ENCODE measurements at regions not wholly inside any gene's neighbourhood (a gene's known extent, or its start where the extent isn't known, plus 50 kb on each side); places are given as distances from the start of the nearest gene placed in this dataset.

DNA sequence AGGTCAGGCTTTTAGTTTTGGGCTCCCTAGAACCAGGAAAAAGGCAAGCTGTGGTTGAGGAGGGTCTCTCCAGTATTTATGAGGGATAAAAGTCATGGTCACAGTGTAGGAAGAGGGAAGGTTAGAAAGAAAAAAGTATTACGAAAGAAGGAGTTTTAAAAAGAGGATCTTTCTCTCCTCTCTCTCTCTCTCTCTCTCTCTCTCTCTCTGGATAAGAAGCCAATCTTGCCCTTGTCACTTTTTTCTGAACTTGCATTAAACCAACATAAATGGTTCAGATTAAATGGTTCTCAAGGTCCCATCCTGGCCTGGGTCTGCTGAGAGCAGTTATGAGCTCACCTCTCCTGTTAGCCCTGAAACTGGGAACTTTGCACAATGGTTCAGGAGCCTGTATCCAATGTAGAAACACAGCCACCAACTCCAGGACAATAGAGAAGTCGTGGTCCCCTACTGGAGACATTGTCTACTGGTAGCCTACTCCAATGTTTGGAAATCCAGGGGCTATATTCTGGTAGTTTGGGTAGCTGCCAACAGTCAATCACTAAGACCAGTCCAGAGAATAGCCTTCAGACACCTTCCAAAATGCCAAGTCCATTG, 131.9 kb downstream of the DAD1 start:
- no peak for DNase-seq (ENCODE audit: low spot score)
- no peak for FAIRE-seq

GRCh38 chr14:22456421-22456820, 132.6 kb downstream of the DAD1 start:
- no peak for DNase-seq (ENCODE audit: low spot score)
- FAIRE-seq: no peak

GRCh38 chr14:22452330-22452729, 136.7 kb downstream of the DAD1 start:
- DNase-seq (ENCODE audit: low spot score) (no peak), FAIRE-seq (no peak)

- DNase-seq (ENCODE audit: low spot score) (no peak), FAIRE-seq (no peak)
These were observed 138.8 kb downstream of the DAD1 start for GRCh38 chr14:22450266-22450665.

DNA sequence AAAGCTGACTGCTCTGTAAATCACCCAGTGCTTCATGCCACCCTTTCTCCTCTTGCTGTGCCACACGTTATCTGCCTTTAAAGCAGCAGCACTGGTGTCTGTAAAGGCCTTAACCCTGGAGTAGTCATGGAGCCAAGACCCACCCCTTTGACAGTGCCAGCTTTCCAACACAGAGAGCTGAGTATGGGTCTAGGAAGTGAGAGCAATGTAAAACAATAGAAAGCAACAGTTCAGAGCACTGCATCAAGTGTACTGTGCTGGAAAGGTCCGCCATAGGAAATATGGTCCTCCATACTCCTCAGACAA, 139.5 kb downstream of the DAD1 start:
- FAIRE-seq: no peak
- DNase-seq (ENCODE audit: low spot score): no peak

- no peak for DNase-seq (ENCODE audit: low spot score)
- FAIRE-seq: no peak
These were observed 140.0 kb downstream of the DAD1 start for GRCh38 chr14:22448905-22449599.

DNA sequence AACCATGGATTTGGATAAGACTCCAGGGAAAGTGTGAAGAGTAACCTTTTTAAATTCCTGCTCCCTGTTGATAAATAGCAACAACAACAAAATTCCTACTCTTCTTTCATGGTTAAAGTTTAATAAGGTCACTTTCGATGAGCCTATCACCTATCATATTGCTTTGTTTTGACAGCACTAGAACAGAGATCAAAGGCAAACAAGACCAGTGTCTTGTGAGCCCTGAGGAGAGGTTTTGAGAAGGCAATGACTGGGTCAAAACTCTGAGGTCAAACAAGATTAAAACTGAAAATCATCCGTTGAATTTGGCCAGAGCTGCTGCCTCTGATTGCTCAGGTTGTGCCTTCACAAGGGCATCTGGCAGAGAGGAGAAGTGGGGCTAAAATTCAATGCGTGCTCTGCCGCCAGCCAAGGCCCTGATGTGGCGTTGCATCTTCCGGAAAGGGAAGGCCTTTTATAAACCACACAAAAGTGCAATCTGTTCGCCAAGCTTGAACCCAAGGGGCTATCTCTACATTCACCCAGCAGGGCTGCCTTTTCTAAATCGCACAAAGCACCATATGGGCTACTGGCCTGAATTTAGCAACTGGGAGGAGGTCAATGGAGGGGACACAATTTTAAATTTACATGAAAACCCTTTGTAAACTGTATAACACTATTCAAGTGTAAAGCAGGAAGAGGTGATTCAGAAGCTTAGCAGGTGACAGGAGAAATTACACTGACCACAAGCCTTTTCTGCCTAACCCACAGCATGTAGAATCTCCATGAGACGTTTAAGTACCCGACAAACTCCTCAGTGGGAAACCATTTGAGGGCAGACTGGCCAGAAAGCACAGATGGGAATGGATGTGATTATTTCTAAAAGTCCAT, 140.8 kb downstream of the DAD1 start:
- DNase-seq (ENCODE audit: low spot score): peak; percentile 4
- FAIRE-seq: no peak

GRCh38 chr14:22438742-22439141, 150.3 kb downstream of the DAD1 start:
- no peak for FAIRE-seq
- DNase-seq (ENCODE audit: low spot score): no peak

GRCh38 chr14:22434901-22435550, 154.0 kb downstream of the DAD1 start:
- no peak for FAIRE-seq

GRCh38 chr14:22434030-22434429, 155.0 kb downstream of the DAD1 start:
- DNase-seq (ENCODE audit: low spot score) (no peak), FAIRE-seq (no peak)

More at GRCh38 chr14:22434901-22435550, 154.0 kb downstream of the DAD1 start:
- DNase-seq (ENCODE audit: low spot score): no peak

GRCh38 chr14:22433069-22433468, 156.0 kb downstream of the DAD1 start:
- DNase-seq (ENCODE audit: low spot score): no peak
- no peak for FAIRE-seq

GRCh38 chr14:22432348-22432976, 156.6 kb downstream of the DAD1 start:
- peak; percentile 93 for FAIRE-seq
- peak; percentile 85 for DNase-seq (ENCODE audit: low spot score)

DNA sequence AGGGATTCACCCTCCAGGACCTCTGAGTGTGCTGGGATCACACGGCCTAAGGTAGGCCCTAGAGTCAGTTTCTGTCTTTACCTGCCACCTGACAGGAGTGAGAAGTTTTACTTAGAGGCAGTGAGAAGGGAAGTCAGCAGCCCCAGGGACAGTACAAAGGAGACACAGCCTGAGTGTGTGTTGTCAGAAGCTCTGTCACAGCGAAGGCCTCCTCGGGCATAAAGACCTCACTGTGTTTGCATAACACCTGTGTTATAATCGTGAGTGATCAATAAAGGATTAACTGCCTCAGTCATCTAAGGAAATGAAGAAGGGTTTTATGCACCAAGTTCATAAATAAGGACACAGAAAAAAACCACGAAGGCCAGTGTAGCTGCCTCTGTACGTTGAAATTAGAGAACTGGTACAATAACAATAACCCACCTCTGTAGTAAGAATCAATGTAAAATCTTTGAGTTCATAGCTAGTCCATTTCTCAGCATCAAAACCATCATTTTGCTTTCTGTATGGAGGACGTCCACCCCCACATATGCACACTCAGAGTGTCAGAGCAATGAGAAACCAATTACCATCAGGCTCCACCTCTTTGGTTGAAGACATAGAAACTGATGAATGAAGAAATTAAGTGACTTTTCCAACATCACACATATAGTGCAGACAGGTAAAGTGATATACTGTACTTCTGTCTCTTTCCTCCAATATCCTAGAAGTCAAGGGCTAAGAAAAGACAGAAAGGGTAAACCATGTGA, 159.3 kb downstream of the DAD1 start:
- no peak for FAIRE-seq
- DNase-seq (ENCODE audit: low spot score): no peak

- FAIRE-seq (no peak), DNase-seq (ENCODE audit: low spot score) (no peak)
These were observed 160.2 kb downstream of the DAD1 start for GRCh38 chr14:22428700-22429291.

DNA sequence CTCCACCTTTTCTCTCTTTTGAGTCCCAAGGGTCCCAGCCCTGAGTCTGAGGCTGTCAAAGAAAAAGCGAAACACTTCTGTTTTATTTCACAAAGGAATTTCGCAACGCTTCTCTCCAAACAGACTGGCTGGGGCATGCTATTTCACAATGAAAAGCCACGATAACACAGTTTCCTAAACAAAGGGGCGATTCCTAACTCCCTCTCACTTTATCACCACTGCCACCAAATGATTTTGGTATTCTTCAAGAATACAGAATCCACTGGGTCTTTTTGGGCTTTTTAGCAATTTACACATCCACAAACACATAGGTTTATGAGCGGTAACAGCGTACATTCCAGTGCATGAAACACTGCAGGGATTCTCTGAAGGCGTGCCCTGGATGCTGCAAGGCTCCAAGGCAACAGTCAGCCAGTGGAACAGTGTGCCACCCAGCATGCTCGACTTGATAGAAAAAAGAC, 161.2 kb downstream of the DAD1 start:
- DNase-seq (ENCODE audit: low spot score): no peak
- no peak for FAIRE-seq

GRCh38 chr14:22426711-22427110, 162.3 kb downstream of the DAD1 start:
- FAIRE-seq (no peak), DNase-seq (ENCODE audit: low spot score) (no peak)

DNA sequence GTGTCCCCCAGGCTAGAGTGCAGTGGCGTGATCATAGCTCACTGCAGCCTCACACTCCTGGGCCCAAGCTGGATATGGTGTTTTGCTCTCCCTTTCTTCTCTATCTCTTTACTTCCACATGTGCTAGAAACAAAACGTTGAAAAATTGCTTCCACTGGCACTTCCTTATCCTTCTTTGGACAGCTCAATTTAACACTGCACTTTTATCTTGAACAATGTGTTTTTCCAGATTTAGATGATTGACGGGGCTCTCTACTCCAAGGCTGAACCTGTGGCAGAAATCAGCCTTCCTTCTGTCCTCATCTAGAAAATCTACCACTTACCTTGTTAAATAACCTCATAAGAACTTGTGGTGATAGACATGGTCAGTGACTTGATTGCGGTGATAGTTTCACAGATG, 165.1 kb downstream of the DAD1 start:
- FAIRE-seq (no peak), DNase-seq (ENCODE audit: low spot score) (no peak)

DNA sequence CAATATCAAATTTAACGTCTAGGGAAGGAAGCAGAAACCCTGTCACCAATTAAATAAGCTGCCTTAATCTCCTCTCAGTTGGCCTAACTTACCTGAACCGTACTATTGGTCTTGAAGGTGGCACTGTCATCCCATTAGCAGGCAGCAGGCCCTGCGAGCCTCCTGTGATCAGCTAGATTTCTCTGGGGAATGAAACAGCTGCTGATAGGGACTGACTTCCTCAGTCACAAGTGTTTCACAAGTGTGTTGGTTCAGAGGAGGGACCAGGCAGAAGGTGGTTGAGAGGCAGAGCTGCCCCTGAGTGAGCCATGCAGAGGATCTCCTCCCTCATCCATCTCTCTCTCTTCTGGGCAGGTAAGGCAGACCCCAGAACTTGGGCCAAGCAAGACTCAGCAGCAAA, 166.8 kb downstream of the DAD1 start:
- no peak for DNase-seq (ENCODE audit: low spot score)
- no peak for FAIRE-seq

- DNase-seq (ENCODE audit: low spot score): no peak
These were observed 168.3 kb downstream of the DAD1 start for GRCh38 chr14:22420598-22421186.

GRCh38 chr14:22419620-22420019, 169.4 kb downstream of the DAD1 start:
- DNase-seq (ENCODE audit: low spot score) (no peak), FAIRE-seq (no peak)

More at GRCh38 chr14:22420598-22421186, 168.3 kb downstream of the DAD1 start:
- no peak for FAIRE-seq

Measured in RCC 7860 (cell line).